HCT116 (cell line): ENCODE measurements at regions not wholly inside any gene's neighbourhood (a gene's known extent, or its start where the extent isn't known, plus 50 kb on each side); places are given as distances from the start of the nearest gene placed in this dataset.
"Not testable (repeated sequence)": the region's sequence is repeated elsewhere in the genome, so short reads cannot be mapped to it uniquely, and the experiment has no call there.

ENCODE experiments used
- ATAC-seq: fragments of 200-7000 bp; cut with Tn5 transposase; 2 replicates; pipeline ENCODE4 v1.9.1; 2020; ENCODE audit warnings: mild to moderate bottlenecking, moderate library complexity
- BruUV-seq: library from RNA; stranded (reverse); fragments of 400-500 nt; replicated peaks from 2 replicates; lab custom pipeline; 2021; lab: Mats Ljungman, UMichigan
- CTCF ChIA-PET: fragments of 300-600 bp; sonication (Branson Sonifier 250); formaldehyde crosslinking; loops from one replicate; lab custom pipeline; 2021; ENCODE audit warnings: antibody characterized with exemption; lab: Charles Lee
- POLR2A ChIA-PET: fragments of 300-600, 350-600 bp; sonication (Branson Sonifier 250); formaldehyde crosslinking; loops from one replicate; lab custom pipeline; 2021; ENCODE audit warnings: antibody characterized with exemption; lab: Charles Lee
- RAD21 ChIA-PET, 2 experiments: fragments of 300-600 bp; sonication (Branson Sonifier 250); formaldehyde crosslinking; loops; one replicate each; lab custom pipeline; 2023; ENCODE audit warnings: low total read pairs in 2 of 2; ENCODE audit not compliant: uncharacterized antibody in 2 of 2, unreplicated experiment in 2 of 2, low non-redundant PET in 1 of 2; lab: Charles Lee
- DNase-seq: peaks from one replicate; pipeline ENCODE4 v3.0.0-alpha.2; 2010; ENCODE audit warnings: low read depth, low spot score
- H2AFZ ChIP-seq: fragments of 200-600 bp; shearing (Covaris generic), sonication (generic); 2 replicates; pipeline ENCODE4 v1.6.1; 2017; ENCODE audit warnings: low read depth, mixed run types, mixed read lengths, antibody characterized with exemption, low read length; ENCODE audit not compliant: poor library complexity, severe bottlenecking
- H3K27ac ChIP-seq: 2 replicates; pipeline ENCODE4 v1.5.1; 2012; ENCODE audit warnings: low read depth, low read length
- H3K27me3 ChIP-seq: fragments of 200-600 bp; sonication (generic); 2 replicates; pipeline ENCODE4 v1.6.1; 2016; ENCODE audit warnings: mixed run types, low read length, mixed read lengths; ENCODE audit not compliant: insufficient read depth
- H3K36me3 ChIP-seq, 2 experiments: fragments of 200-500 bp in 1 of 2; fragments of 200-600 bp in 1 of 2; sonication (Bioruptor generic) in 1 of 2; sonication (generic) in 1 of 2; 2 replicates each; pipeline versions ENCODE4 v1.5.1 to v1.6.1; 2014 to 2016; ENCODE audit warnings: low read length in 2 of 2, inconsistent platforms in 1 of 2, mixed read lengths in 1 of 2, mixed run types in 1 of 2; ENCODE audit not compliant: insufficient read depth in 2 of 2, control insufficient read depth in 1 of 2
- H3K4me1 ChIP-seq, 2 experiments: fragments of 200-600 bp in 1 of 2; sonication (generic) in 1 of 2; 2 replicates each; pipeline versions ENCODE4 v1.5.1 to v1.6.1; 2012 to 2017; ENCODE audit warnings: low read length in 2 of 2, inconsistent platforms in 1 of 2, mild to moderate bottlenecking in 1 of 2, mixed read lengths in 1 of 2, mixed run types in 1 of 2, moderate library complexity in 1 of 2; ENCODE audit not compliant: insufficient read depth in 2 of 2, control insufficient read depth in 1 of 2
- H3K4me2 ChIP-seq: fragments of 200-600 bp; sonication (generic); 2 replicates; pipeline ENCODE4 v1.6.1; 2017; ENCODE audit warnings: mixed run types, low read length, mixed read lengths
- H3K4me3 ChIP-seq, 2 experiments: fragments of 200-600 bp in 1 of 2; sonication (generic) in 1 of 2; replicated peaks in 1 of 2; 2 replicates each; pipeline ENCODE4 v1.5.1; 2011 to 2016; ENCODE audit warnings: low read length in 2 of 2, control low read depth in 1 of 2, low read depth in 1 of 2, mild to moderate bottlenecking in 1 of 2, mixed read lengths in 1 of 2, mixed run types in 1 of 2
- H3K79me2 ChIP-seq: fragments of 200-600 bp; sonication (generic); 2 replicates; pipeline ENCODE4 v1.6.1; 2017; ENCODE audit warnings: mild to moderate bottlenecking, mixed run types, low read length, moderate library complexity, mixed read lengths; ENCODE audit not compliant: insufficient read depth
- H3K9ac ChIP-seq: fragments of 200-600 bp; sonication (generic); 2 replicates; pipeline ENCODE4 v1.6.1; 2016; ENCODE audit warnings: low read length, mixed read lengths
- H3K9me2 ChIP-seq: fragments of 200-600 bp; sonication (generic), shearing (Covaris generic); 2 replicates; pipeline ENCODE4 v1.6.1; 2017; ENCODE audit warnings: mixed run types, mild to moderate bottlenecking, moderate library complexity; ENCODE audit not compliant: insufficient read depth
- H3K9me3 ChIP-seq, 2 experiments: fragments of 200-500 bp in 1 of 2; fragments of 200-600 bp in 1 of 2; sonication (Bioruptor generic) in 1 of 2; sonication (generic) in 1 of 2; 2 replicates each; pipeline ENCODE4 v1.6.1; 2014 to 2017; ENCODE audit warnings: low read length in 2 of 2, mixed read lengths in 2 of 2, inconsistent platforms in 1 of 2, low read depth in 1 of 2, mild to moderate bottlenecking in 1 of 2, mixed run types in 1 of 2, moderate library complexity in 1 of 2; ENCODE audit not compliant: control insufficient read depth in 1 of 2, insufficient read depth in 1 of 2
- H4K20me1 ChIP-seq: fragments of 200-600 bp; sonication (generic), shearing (Covaris generic); 2 replicates; pipeline ENCODE4 v1.6.1; 2017; ENCODE audit warnings: mixed run types, mild to moderate bottlenecking, moderate library complexity; ENCODE audit not compliant: insufficient read depth
- CBX3 ChIP-seq: IDR thresholded peaks from 2 replicates; pipeline ENCODE4 v1.6.1; 2012; ENCODE audit warnings: low read depth
- CEBPB ChIP-seq: IDR thresholded peaks from 2 replicates; pipeline ENCODE4 v1.6.1; 2012; ENCODE audit warnings: low read depth
- EGR1 ChIP-seq: IDR thresholded peaks from 2 replicates; pipeline ENCODE4 v1.6.1; 2012; ENCODE audit warnings: low read depth
- ELF1 ChIP-seq: IDR thresholded peaks from 2 replicates; pipeline ENCODE4 v1.6.1; 2012; ENCODE audit warnings: low read depth, borderline replicate concordance
- EZH2phosphoT487 ChIP-seq: fragments of 200-600 bp; IDR thresholded peaks from 2 replicates; pipeline ENCODE4 v1.6.1; 2018; ENCODE audit warnings: antibody characterized with exemption, borderline replicate concordance
- FOSL1 ChIP-seq: IDR thresholded peaks from 2 replicates; pipeline ENCODE4 v1.6.1; 2012; ENCODE audit warnings: low read depth
- MAX ChIP-seq: IDR thresholded peaks from 2 replicates; pipeline ENCODE4 v1.6.1; 2012
- RAD21 ChIP-seq: IDR thresholded peaks from 2 replicates; pipeline ENCODE4 v1.6.1; 2012; ENCODE audit warnings: low read depth, mild to moderate bottlenecking
- SIN3A ChIP-seq: IDR thresholded peaks from 2 replicates; pipeline ENCODE4 v1.6.1; 2012; ENCODE audit warnings: low read depth
- SP1 ChIP-seq: IDR thresholded peaks from 2 replicates; pipeline ENCODE4 v1.6.1; 2012; ENCODE audit warnings: low read depth
- TCF7L2 ChIP-seq: IDR thresholded peaks from 2 replicates; pipeline ENCODE4 v1.7.0; 2011; ENCODE audit warnings: borderline replicate concordance, inconsistent platforms; ENCODE audit not compliant: insufficient read depth, insufficient read length; ENCODE audit errors: extremely low read depth
- YY1 ChIP-seq: IDR thresholded peaks from 2 replicates; pipeline ENCODE4 v1.6.1; 2011; ENCODE audit warnings: low read length, low read depth, moderate library complexity, mild to moderate bottlenecking; ENCODE audit not compliant: insufficient replicate concordance; ENCODE audit errors: extremely low read depth
- ZBTB33 ChIP-seq: IDR thresholded peaks from 2 replicates; pipeline ENCODE4 v1.6.1; 2011; ENCODE audit warnings: mild to moderate bottlenecking, low read length, moderate library complexity; ENCODE audit not compliant: insufficient replicate concordance; ENCODE audit errors: extremely low read depth
- ZFX ChIP-seq: fragments of 450-650 bp; IDR thresholded peaks from 2 replicates; pipeline ENCODE4 v1.6.1; 2017
- intact Hi-C: fragments of 100-400 bp; cut with micrococcal nuclease; formaldehyde crosslinking; loops from 2 replicates; pipeline ENCODE4 v1.10.0; 2022

GRCh38 chr14:106422066-106422465 lies 895.7 kb downstream of the TMEM121 start:
- no peaks in the 10 kb centered on the region for H3K9me2 ChIP-seq
- H3K79me2 ChIP-seq, result no peaks in the 10 kb centered on the region
- intact Hi-C loops, result no loop called here
- CTCF ChIA-PET, result no interaction called here
- H3K4me2 ChIP-seq, result no peak overlapping the region
- H3K4me1 ChIP-seq, result no peaks in the 10 kb centered on the region
- H3K4me3 ChIP-seq, result no peak overlapping the region
- no peaks in the 10 kb centered on the region for H3K36me3 ChIP-seq
- H3K27me3 ChIP-seq, result no peaks in the 10 kb centered on the region
- no peak overlapping the region for H2AFZ ChIP-seq
- POLR2A ChIA-PET, result no interaction called here
- ATAC-seq (no peak), DNase-seq (no peak)
- no peaks in the 10 kb centered on the region for H4K20me1 ChIP-seq
- no peak for TF ChIP-seq ZBTB33
- TF ChIP-seq EGR1, result no peak
- TF ChIP-seq MAX, result no peak
- TF ChIP-seq EZH2phosphoT487, result no peak
- no peak for TF ChIP-seq TCF7L2
- no peak for TF ChIP-seq CBX3
- TF ChIP-seq FOSL1, result no peak
- no peak for TF ChIP-seq YY1
- no peak for TF ChIP-seq SIN3A
- no peak for TF ChIP-seq CEBPB
- TF ChIP-seq ELF1, result no peak
- no peak for TF ChIP-seq SP1
- no peak for TF ChIP-seq ZFX
- no peak for TF ChIP-seq RAD21
- no peak overlapping the region for H3K9ac ChIP-seq
- no TSS peak for BruUV-seq
- RAD21 ChIA-PET, result no interaction called here
- H3K27ac ChIP-seq, result no peak overlapping the region
- peaks cover 10% of the 10 kb centered on the region in 2 experiments; a peak in 2 of 4 replicates for H3K9me3 ChIP-seq

DNA sequence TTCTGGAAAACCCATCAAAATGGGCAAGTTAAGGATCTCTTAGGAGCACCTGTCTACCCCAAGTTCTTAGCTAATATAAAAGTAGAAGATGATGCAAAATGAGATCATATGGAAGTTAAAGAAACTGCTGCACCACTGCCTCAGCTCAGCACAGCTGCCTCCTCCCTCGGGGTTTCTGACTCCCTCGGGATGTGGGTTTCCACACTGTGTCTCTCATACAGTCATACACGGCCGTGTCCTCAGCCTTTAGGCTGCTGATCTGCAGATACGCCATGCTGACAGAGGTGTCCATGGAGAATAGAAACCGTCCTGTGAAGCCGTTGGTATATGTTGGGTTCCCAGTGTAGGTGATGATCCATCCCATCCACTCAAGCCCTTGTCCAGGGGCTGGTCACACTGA lies 898.8 kb downstream of the TMEM121 start:
- H3K27ac ChIP-seq, intact Hi-C loops, H4K20me1 ChIP-seq, DNase-seq, H3K36me3 ChIP-seq, H2AFZ ChIP-seq, BruUV-seq, H3K4me2 ChIP-seq, CTCF ChIA-PET, H3K9ac ChIP-seq, H3K79me2 ChIP-seq, RAD21 ChIA-PET, H3K9me2 ChIP-seq, POLR2A ChIA-PET, ATAC-seq, H3K4me1 ChIP-seq, H3K4me3 ChIP-seq, H3K9me3 ChIP-seq, H3K27me3 ChIP-seq: not testable (repeated sequence)
